ENCODE measurements at regions not wholly inside any gene's neighbourhood (a gene's known extent, or its start where the extent isn't known, plus 50 kb on each side); places are given as distances from the start of the nearest gene placed in this dataset.

- TF ChIP-seq CTCF (IDR thresholded peaks at IDR 0.05; ENCODE audit: insufficient read depth, low read length), result no peak
- TF ChIP-seq SPI1 (IDR thresholded peaks at IDR 0.05; ENCODE audit: borderline replicate concordance, low read depth), result no peak
- no peak for TF ChIP-seq REST (IDR thresholded peaks at IDR 0.05; ENCODE audit: insufficient replicate concordance, low read depth)
- no peak for TF ChIP-seq GABPA (IDR thresholded peaks at IDR 0.05; ENCODE audit: low read depth)
- TF ChIP-seq POLR2AphosphoS5 (IDR thresholded peaks at IDR 0.05; ENCODE audit: low read depth), result no peak
Measured at GRCh38 chr7:53418834-53419482, 383.5 kb downstream of the POM121L12 start.

Measured in HL-60 (cell line).